ENCODE measurements at regions not wholly inside any gene's neighbourhood (a gene's known extent, or its start where the extent isn't known, plus 50 kb on each side); places are given as distances from the start of the nearest gene placed in this dataset.

DNA sequence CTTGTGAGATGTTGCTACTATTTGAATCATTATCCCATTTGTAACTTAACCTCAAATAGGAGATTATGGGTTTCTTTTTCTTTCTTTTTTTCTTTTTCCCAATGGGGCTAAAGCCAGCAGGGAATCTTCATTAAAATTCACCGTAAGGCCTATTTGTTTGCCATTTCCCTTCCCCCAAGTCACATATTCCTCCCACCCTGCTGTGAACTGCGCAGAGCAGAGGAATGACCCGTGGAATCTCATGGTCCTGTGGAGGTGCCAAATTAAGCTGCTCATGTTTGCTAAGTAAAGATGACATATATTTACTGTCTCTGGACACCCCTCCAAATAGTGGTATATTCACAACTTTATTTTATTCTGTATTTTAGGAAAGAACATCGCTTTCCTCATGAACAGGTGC is 699.3 kb downstream of the RNF144B start:
- intact Hi-C loops (cut with DNase I) = no loop called here
- TF ChIP-seq POLR2A (IDR thresholded peaks at IDR 0.05) = no peak
- TF ChIP-seq CTCF (IDR thresholded peaks at IDR 0.05) = no peak

GRCh38 chr6:19087296-19087695 is 700.1 kb downstream of the RNF144B start:
- ATAC-seq (no peak), DNase-seq (no peak)
- H3K27ac ChIP-seq = no peak overlapping the region
- H3K36me3 ChIP-seq (replicated peaks in 1 of 2; ENCODE audit: insufficient read depth in 1 of 2, low read depth in 2 of 2) = no peaks in the 10 kb centered on the region
- TF ChIP-seq CTCF (IDR thresholded peaks at IDR 0.05) (no peak), POLR2A (IDR thresholded peaks at IDR 0.05) (no peak)
- no peaks in the 10 kb centered on the region for H3K9me3 ChIP-seq
- 79 to 93% methylated on average over 1 of the region's 1 CpG for WGBS, 2 donors
- no peak overlapping the region for H3K4me3 ChIP-seq
- H3K27me3 ChIP-seq = no peaks in the 10 kb centered on the region
- intact Hi-C loops (cut with DNase I) = no loop called here
- H3K4me1 ChIP-seq = no peaks in the 10 kb centered on the region

More for the DNA sequence above, 699.3 kb downstream of the RNF144B start:
- H3K36me3 ChIP-seq (replicated peaks in 1 of 2; ENCODE audit: insufficient read depth in 1 of 2, low read depth in 2 of 2) = no peaks in the 10 kb centered on the region
- ATAC-seq (no peak), DNase-seq (no peak)
- no peak overlapping the region for H3K27ac ChIP-seq
- no peaks in the 10 kb centered on the region for H3K27me3 ChIP-seq
- 51 to 73% methylated on average over 4 of the region's 4 CpGs for WGBS, 2 donors
- no peaks in the 10 kb centered on the region for H3K9me3 ChIP-seq
- no peak overlapping the region for H3K4me3 ChIP-seq
- no peaks in the 10 kb centered on the region for H3K4me1 ChIP-seq

GRCh38 chr6:19087897-19088296 is 700.7 kb downstream of the RNF144B start:
- H3K36me3 ChIP-seq (replicated peaks in 1 of 2; ENCODE audit: insufficient read depth in 1 of 2, low read depth in 2 of 2) = no peaks in the 10 kb centered on the region
- ATAC-seq (no peak), DNase-seq (no peak)
- WGBS, 2 donors = 57 to 68% methylated on average over 1 of the region's 1 CpG
- no peak overlapping the region for H3K27ac ChIP-seq
- no peak for TF ChIP-seq CTCF (IDR thresholded peaks at IDR 0.05)
- no peak for TF ChIP-seq POLR2A (IDR thresholded peaks at IDR 0.05)
- H3K4me1 ChIP-seq = no peaks in the 10 kb centered on the region
- H3K4me3 ChIP-seq = no peak overlapping the region
- H3K27me3 ChIP-seq = no peaks in the 10 kb centered on the region
- intact Hi-C loops (cut with DNase I) = no loop called here
- H3K9me3 ChIP-seq = no peaks in the 10 kb centered on the region

DNA sequence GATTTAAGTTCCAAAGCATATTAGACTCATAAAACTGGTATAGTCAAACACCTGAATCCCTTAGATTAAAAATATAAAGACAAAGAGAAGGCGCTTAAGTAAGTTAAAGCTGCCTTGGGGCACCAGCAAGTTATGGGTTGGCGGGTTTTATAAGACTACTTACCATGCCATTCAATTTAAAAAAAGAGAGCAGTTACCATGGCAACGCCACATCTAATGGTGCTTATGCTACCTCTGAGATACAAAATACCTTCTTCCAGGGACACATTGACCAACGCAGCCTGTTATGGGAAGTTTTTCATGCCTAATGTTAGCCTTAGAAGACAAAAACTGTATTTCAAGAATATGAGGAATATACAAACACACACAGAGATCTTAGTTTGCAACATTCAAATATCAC is 713.6 kb downstream of the RNF144B start:
- H3K4me1 ChIP-seq = no peaks in the 10 kb centered on the region
- no peaks in the 10 kb centered on the region for H3K9me3 ChIP-seq
- no peak for TF ChIP-seq CTCF (IDR thresholded peaks at IDR 0.05)
- TF ChIP-seq POLR2A (IDR thresholded peaks at IDR 0.05) = no peak
- H3K36me3 ChIP-seq (replicated peaks in 1 of 2; ENCODE audit: insufficient read depth in 1 of 2, low read depth in 2 of 2) = no peaks in the 10 kb centered on the region
- no peak for DNase-seq
- no peak overlapping the region for H3K27ac ChIP-seq
- H3K27me3 ChIP-seq = no peaks in the 10 kb centered on the region
- intact Hi-C loops (cut with DNase I) = no loop called here
- WGBS, 2 donors = 79 to 84% methylated on average over 4 of the region's 4 CpGs
- no peak overlapping the region for H3K4me3 ChIP-seq
- no peak for ATAC-seq

DNA sequence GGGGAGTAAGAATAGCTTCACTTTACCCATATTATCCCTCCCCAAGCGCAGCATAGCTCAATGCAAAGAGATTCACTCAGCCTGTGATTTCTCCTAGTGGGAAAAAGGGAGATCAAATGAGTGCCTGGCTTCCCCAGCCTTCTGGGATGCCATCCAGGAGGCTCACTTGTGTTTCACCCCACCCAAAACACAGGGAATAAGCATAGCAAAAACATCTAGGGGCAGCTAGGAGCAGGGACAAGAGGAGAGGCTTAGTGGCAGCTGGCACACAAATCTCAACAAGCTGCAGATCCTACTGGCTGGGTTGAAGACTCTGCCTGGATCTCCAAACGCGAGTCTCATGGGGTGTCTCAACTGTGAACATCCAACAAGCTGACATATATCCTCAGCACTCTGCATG is 715.8 kb downstream of the RNF144B start:
- H3K9me3 ChIP-seq = no peaks in the 10 kb centered on the region
- H3K36me3 ChIP-seq (replicated peaks in 1 of 2; ENCODE audit: insufficient read depth in 1 of 2, low read depth in 2 of 2) = no peaks in the 10 kb centered on the region
- ATAC-seq (no peak), DNase-seq (no peak)
- 78 to 87% methylated on average over 3 of the region's 3 CpGs for WGBS, 2 donors
- no peak for TF ChIP-seq POLR2A (IDR thresholded peaks at IDR 0.05)
- no peak for TF ChIP-seq CTCF (IDR thresholded peaks at IDR 0.05)
- intact Hi-C loops (cut with DNase I) = no loop called here
- no peaks in the 10 kb centered on the region for H3K4me1 ChIP-seq
- no peak overlapping the region for H3K27ac ChIP-seq
- no peaks in the 10 kb centered on the region for H3K27me3 ChIP-seq
- no peak overlapping the region for H3K4me3 ChIP-seq
